OCI-LY1 (cell line): ENCODE measurements at regions not wholly inside any gene's neighbourhood (a gene's known extent, or its start where the extent isn't known, plus 50 kb on each side); places are given as distances from the start of the nearest gene placed in this dataset.

Experiments used
- EZH2 ChIP-seq: fragments of 200-600 bp; sonication (generic), shearing (Covaris generic); IDR thresholded peaks from 2 replicates; pipeline ENCODE4 v1.8.0; 2017; ENCODE audit warnings: borderline replicate concordance, mixed run types, mild to moderate bottlenecking, antibody characterized with exemption, low read length, moderate library complexity, mixed read lengths
- TF ChIP-seq, protein P1 (sequence below): fragments of 200-600 bp; sonication (generic), shearing (Covaris generic); IDR thresholded peaks from 2 replicates; pipeline ENCODE4 v1.5.1; 2017; ENCODE audit warnings: mild to moderate bottlenecking, antibody characterized with exemption, low read length, moderate library complexity, mixed read lengths

DNA sequence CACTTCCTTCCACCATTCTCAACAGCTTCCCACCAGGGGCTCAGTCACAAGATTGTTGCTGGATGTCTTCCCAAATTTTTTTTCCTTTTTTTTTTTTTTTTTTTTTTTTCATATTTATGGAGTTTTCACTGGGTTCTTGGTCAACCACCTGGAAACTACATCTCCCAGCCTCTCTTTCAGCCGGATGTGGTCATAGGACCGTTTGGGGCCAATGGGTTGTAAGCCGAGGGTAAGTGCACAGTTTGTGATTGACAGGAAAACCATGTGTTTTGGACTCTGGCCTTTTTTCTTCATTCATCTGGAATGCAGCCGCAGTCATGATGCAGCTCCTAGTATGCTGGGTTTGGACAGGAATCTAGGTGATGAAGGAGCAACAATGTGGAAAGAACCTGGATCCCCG lies 337.1 kb upstream of the FOXK1 start:
- TF ChIP-seq, protein P1, sequence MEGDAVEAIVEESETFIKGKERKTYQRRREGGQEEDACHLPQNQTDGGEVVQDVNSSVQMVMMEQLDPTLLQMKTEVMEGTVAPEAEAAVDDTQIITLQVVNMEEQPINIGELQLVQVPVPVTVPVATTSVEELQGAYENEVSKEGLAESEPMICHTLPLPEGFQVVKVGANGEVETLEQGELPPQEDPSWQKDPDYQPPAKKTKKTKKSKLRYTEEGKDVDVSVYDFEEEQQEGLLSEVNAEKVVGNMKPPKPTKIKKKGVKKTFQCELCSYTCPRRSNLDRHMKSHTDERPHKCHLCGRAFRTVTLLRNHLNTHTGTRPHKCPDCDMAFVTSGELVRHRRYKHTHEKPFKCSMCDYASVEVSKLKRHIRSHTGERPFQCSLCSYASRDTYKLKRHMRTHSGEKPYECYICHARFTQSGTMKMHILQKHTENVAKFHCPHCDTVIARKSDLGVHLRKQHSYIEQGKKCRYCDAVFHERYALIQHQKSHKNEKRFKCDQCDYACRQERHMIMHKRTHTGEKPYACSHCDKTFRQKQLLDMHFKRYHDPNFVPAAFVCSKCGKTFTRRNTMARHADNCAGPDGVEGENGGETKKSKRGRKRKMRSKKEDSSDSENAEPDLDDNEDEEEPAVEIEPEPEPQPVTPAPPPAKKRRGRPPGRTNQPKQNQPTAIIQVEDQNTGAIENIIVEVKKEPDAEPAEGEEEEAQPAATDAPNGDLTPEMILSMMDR = no peak
- no peak for TF ChIP-seq EZH2
